ENCODE measurements at regions not wholly inside any gene's neighbourhood (a gene's known extent, or its start where the extent isn't known, plus 50 kb on each side); places are given as distances from the start of the nearest gene placed in this dataset.

DNA sequence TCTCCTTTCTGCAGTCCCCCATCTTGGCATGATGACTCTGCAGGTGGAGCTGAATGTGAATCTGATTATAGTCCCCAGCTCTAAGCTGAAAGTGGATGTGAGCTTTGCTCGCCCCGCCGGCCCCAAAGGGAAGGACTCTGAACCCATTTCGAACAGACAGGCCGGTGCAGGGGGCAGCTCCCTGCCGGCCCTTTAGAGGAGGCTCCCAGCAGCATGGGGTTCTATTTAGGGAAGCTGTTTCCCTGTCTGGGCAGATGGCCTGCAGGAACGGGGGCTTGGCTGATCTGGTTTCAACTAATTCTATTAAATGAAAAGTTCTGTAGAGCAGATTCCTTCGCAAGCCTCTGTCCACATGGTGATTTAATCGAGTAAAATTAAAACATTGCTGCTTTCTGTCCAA, 104.8 kb upstream of the MSX1 start:
- Mint-ChIP-seq H3K27ac (ENCODE audit: unreplicated experiment) (no peak overlapping the region), H3K36me3 (ENCODE audit: low read depth) (no peaks in the 10 kb centered on the region), H3K4me1 (peaks cover 31% of the 10 kb centered on the region), H3K4me3 (no peak overlapping the region), H3K9me3 (no peaks in the 10 kb centered on the region), H3K27me3 (ENCODE audit: low read depth) (peaks cover 3% of the 10 kb centered on the region)
- DNase-seq (ENCODE audit: low read depth, low spot score), result no peak
- TF ChIP-seq, protein P1, sequence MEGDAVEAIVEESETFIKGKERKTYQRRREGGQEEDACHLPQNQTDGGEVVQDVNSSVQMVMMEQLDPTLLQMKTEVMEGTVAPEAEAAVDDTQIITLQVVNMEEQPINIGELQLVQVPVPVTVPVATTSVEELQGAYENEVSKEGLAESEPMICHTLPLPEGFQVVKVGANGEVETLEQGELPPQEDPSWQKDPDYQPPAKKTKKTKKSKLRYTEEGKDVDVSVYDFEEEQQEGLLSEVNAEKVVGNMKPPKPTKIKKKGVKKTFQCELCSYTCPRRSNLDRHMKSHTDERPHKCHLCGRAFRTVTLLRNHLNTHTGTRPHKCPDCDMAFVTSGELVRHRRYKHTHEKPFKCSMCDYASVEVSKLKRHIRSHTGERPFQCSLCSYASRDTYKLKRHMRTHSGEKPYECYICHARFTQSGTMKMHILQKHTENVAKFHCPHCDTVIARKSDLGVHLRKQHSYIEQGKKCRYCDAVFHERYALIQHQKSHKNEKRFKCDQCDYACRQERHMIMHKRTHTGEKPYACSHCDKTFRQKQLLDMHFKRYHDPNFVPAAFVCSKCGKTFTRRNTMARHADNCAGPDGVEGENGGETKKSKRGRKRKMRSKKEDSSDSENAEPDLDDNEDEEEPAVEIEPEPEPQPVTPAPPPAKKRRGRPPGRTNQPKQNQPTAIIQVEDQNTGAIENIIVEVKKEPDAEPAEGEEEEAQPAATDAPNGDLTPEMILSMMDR (conservative IDR thresholded peaks at IDR 0.05), result no peak

DNA sequence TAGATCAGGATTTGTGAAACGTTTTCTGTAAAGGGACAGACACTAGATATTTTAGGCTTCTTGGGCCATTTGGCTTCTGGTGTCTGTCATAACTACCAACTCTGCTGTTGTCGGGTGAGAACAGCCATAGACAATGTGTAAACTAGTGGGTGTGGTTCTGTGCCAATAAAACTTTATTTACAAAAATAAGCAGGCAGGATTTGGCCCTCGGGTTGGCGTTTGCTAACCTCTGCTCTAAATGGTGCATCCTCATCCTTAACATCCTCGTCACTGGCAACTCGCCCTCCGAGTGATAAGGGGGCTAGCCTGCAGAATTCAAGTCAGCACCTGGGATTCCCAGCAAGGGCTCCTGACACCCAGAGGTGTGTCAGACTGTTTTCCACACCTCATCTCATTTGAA, 105.8 kb upstream of the MSX1 start:
- peaks cover 3% of the 10 kb centered on the region for H3K27me3 Mint-ChIP-seq (ENCODE audit: low read depth)
- H3K36me3 Mint-ChIP-seq (ENCODE audit: low read depth), result no peaks in the 10 kb centered on the region
- TF ChIP-seq, protein P1 (conservative IDR thresholded peaks at IDR 0.05), result no peak
- no peak overlapping the region for H3K27ac Mint-ChIP-seq (ENCODE audit: unreplicated experiment)
- no peak overlapping the region for H3K4me3 Mint-ChIP-seq
- H3K4me1 Mint-ChIP-seq, result peaks cover 21% of the 10 kb centered on the region
- no peaks in the 10 kb centered on the region for H3K9me3 Mint-ChIP-seq
- no peak for DNase-seq (ENCODE audit: low read depth, low spot score)

DNA sequence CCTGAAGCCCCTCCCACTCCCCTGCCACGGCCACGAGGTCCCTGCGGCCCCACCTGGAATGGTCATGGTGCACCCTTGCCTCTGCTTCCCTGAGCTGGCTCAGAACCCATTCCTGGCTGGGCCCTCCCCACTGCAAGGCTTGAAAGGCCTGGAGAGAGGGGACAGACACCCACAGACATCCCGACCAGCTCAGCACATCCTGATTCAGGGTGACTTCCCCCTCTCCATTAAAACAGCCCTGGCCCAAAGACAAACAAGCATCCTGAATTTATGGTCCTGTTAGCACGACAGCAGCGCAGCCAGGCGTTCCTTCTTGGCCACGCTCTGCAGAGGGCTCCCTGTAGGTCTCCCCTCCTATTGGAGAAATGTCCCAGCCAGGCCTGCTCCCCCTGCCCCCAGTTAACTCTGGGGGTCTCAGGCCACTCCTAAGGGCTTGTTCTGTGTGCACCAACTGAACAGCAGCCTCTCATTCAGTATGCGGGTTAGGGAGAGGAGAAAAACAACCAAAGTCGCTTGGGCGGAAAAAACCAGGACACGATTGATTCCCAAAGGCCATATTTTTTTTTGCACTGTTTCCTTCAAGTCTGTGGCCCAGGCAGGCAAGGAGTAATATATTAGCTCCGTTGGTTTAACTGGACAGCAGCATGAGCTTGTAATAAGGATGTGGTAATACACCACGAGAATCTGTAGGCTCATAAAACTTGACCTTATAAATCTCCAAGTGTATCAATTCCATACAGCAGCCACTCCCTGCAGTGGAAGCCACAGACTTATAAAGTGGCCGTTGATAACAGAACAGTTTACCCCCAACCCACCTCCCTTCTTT, 106.7 kb upstream of the MSX1 start:
- TF ChIP-seq, protein P1 (conservative IDR thresholded peaks at IDR 0.05), result no peak
- Mint-ChIP-seq H3K36me3 (ENCODE audit: low read depth) (peaks cover 2% of the 10 kb centered on the region), H3K27me3 (ENCODE audit: low read depth) (peaks cover 3% of the 10 kb centered on the region), H3K27ac (ENCODE audit: unreplicated experiment) (no peak overlapping the region), H3K4me3 (no peak overlapping the region), H3K9me3 (peaks cover 2% of the 10 kb centered on the region), H3K4me1 (peaks cover 12% of the 10 kb centered on the region)
- DNase-seq (ENCODE audit: low read depth, low spot score), result no peak

DNA sequence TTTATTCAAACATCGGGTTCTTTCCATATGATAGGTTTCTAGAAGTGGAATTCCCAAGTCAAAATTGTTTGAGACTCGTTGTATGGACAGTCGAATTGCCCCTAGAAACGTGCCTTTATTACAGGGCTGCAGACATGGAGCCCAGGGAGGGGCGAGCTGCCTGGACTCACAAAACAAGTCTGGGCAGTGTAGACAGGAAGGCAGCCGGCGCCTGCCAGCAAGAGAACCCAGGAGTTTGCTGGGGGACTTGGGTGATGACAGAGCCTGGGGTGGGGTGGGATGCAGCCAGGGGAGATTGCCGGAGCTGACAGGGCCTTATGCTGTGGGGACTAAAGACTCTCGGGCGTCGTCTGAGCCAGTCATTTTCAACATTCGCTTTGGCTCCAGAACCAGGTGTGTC, 107.4 kb upstream of the MSX1 start:
- Mint-ChIP-seq H3K9me3 (peaks cover 2% of the 10 kb centered on the region), H3K4me3 (no peak overlapping the region), H3K27ac (ENCODE audit: unreplicated experiment) (no peak overlapping the region), H3K36me3 (ENCODE audit: low read depth) (peaks cover 2% of the 10 kb centered on the region), H3K27me3 (ENCODE audit: low read depth) (peaks cover 3% of the 10 kb centered on the region), H3K4me1 (peaks cover 11% of the 10 kb centered on the region)
- TF ChIP-seq, protein P1 (conservative IDR thresholded peaks at IDR 0.05), result no peak
- DNase-seq (ENCODE audit: low read depth, low spot score), result no peak

DNA sequence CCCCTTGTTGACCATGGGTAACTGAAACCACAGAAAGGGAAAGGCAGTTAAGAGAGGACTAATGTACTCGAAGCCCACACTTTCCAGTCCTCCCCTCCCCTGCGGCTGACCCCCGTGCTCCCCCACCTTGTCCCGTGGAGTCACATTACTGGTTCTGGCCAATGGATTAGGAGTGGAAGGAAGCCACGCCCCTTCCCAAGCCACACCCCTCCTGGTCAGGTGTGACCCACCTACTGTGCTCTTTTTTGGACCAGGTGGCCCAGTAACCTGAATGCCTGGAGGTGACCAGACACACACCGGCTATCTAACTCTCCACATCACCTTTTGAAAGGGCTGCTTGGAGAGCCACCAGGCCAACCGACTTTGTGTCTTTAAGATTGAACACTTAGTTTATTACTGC, 109.3 kb upstream of the MSX1 start:
- Mint-ChIP-seq H3K27me3 (ENCODE audit: low read depth) (peaks cover 3% of the 10 kb centered on the region), H3K9me3 (peaks cover 2% of the 10 kb centered on the region), H3K4me1 (peaks cover 8% of the 10 kb centered on the region), H3K4me3 (no peak overlapping the region), H3K36me3 (ENCODE audit: low read depth) (peaks cover 2% of the 10 kb centered on the region), H3K27ac (ENCODE audit: unreplicated experiment) (no peak overlapping the region)
- TF ChIP-seq, protein P1 (conservative IDR thresholded peaks at IDR 0.05), result no peak
- no peak for DNase-seq (ENCODE audit: low read depth, low spot score)

All from neural crest cell (in vitro differentiated cells).